ENCODE measurements at regions not wholly inside any gene's neighbourhood (a gene's known extent, or its start where the extent isn't known, plus 50 kb on each side); places are given as distances from the start of the nearest gene placed in this dataset.

GRCh38 chr21:36540700-36541099 lies 60.8 kb upstream of the CLDN14 start:
- BruUV-seq (replicated peaks): no TSS peak
- H3K9ac ChIP-seq (ENCODE audit: low read length): no peak overlapping the region
- no peaks in the 10 kb centered on the region for H3K9me2 ChIP-seq (replicated peaks; ENCODE audit: low read length)
- no peaks in the 10 kb centered on the region for H3K4me1 ChIP-seq (ENCODE audit: insufficient read depth, low read length)
- TF ChIP-seq EZH2phosphoT487 (IDR thresholded peaks at IDR 0.05; ENCODE audit: borderline replicate concordance, low read length) (no peak), EZH2 (IDR thresholded peaks at IDR 0.05; ENCODE audit: low read length, unreplicated experiment) (no peak)
- TF ChIP-seq, protein P1, sequence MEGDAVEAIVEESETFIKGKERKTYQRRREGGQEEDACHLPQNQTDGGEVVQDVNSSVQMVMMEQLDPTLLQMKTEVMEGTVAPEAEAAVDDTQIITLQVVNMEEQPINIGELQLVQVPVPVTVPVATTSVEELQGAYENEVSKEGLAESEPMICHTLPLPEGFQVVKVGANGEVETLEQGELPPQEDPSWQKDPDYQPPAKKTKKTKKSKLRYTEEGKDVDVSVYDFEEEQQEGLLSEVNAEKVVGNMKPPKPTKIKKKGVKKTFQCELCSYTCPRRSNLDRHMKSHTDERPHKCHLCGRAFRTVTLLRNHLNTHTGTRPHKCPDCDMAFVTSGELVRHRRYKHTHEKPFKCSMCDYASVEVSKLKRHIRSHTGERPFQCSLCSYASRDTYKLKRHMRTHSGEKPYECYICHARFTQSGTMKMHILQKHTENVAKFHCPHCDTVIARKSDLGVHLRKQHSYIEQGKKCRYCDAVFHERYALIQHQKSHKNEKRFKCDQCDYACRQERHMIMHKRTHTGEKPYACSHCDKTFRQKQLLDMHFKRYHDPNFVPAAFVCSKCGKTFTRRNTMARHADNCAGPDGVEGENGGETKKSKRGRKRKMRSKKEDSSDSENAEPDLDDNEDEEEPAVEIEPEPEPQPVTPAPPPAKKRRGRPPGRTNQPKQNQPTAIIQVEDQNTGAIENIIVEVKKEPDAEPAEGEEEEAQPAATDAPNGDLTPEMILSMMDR (conservative IDR thresholded peaks at IDR 0.05; ENCODE audit: low read depth, low read length): no peak
- H3K27ac ChIP-seq (ENCODE audit: low read length): no peak overlapping the region
- ATAC-seq (no peak), DNase-seq (no peak)
- no peak overlapping the region for H3K4me3 ChIP-seq (ENCODE audit: low read length)
- no peaks in the 10 kb centered on the region for H4K20me1 ChIP-seq (ENCODE audit: low read length)
- no peaks in the 10 kb centered on the region for H3F3A ChIP-seq (ENCODE audit: low read length, unreplicated experiment)
- no peak overlapping the region for H2AFZ ChIP-seq (ENCODE audit: low read length)
- ChIA-PET POLR2A (ENCODE audit: unreplicated experiment) (no interaction called here), CTCF (no interaction called here)
- H3K4me2 ChIP-seq (ENCODE audit: low read length): no peak overlapping the region
- no peaks in the 10 kb centered on the region for H3K27me3 ChIP-seq (ENCODE audit: low read length)
- intact Hi-C loops (cut with micrococcal nuclease): no loop called here
- H3K79me2 ChIP-seq (ENCODE audit: low read length): no peaks in the 10 kb centered on the region
- no peaks in the 10 kb centered on the region for H3K36me3 ChIP-seq (ENCODE audit: low read depth, low read length)
- H3K9me3 ChIP-seq (ENCODE audit: low read length): no peaks in the 10 kb centered on the region

- DNase-seq (no peak), ATAC-seq (no peak)
- intact Hi-C loops (cut with micrococcal nuclease): no loop called here
- H3K9ac ChIP-seq (ENCODE audit: low read length): no peak overlapping the region
- H3K4me1 ChIP-seq (ENCODE audit: insufficient read depth, low read length): no peaks in the 10 kb centered on the region
- H3K27me3 ChIP-seq (ENCODE audit: low read length): no peaks in the 10 kb centered on the region
- H3K4me3 ChIP-seq (ENCODE audit: low read length): no peak overlapping the region
- H3K9me3 ChIP-seq (ENCODE audit: low read length): no peaks in the 10 kb centered on the region
- TF ChIP-seq EZH2phosphoT487 (IDR thresholded peaks at IDR 0.05; ENCODE audit: borderline replicate concordance, low read length) (no peak), EZH2 (IDR thresholded peaks at IDR 0.05; ENCODE audit: low read length, unreplicated experiment) (no peak)
- TF ChIP-seq, protein P1 (conservative IDR thresholded peaks at IDR 0.05; ENCODE audit: low read depth, low read length): no peak
- CTCF ChIA-PET: no interaction called here
- H3F3A ChIP-seq (ENCODE audit: low read length, unreplicated experiment): no peaks in the 10 kb centered on the region
- no peaks in the 10 kb centered on the region for H4K20me1 ChIP-seq (ENCODE audit: low read length)
- no peaks in the 10 kb centered on the region for H3K79me2 ChIP-seq (ENCODE audit: low read length)
- H3K36me3 ChIP-seq (ENCODE audit: low read depth, low read length): no peaks in the 10 kb centered on the region
- H3K9me2 ChIP-seq (replicated peaks; ENCODE audit: low read length): no peaks in the 10 kb centered on the region
- no TSS peak for BruUV-seq (replicated peaks)
- no peak overlapping the region for H3K4me2 ChIP-seq (ENCODE audit: low read length)
- POLR2A ChIA-PET (ENCODE audit: unreplicated experiment): no interaction called here
- H2AFZ ChIP-seq (ENCODE audit: low read length): no peak overlapping the region
- H3K27ac ChIP-seq (ENCODE audit: low read length): no peak overlapping the region
These were observed 61.8 kb upstream of the CLDN14 start for GRCh38 chr21:36541721-36542139.

DNA sequence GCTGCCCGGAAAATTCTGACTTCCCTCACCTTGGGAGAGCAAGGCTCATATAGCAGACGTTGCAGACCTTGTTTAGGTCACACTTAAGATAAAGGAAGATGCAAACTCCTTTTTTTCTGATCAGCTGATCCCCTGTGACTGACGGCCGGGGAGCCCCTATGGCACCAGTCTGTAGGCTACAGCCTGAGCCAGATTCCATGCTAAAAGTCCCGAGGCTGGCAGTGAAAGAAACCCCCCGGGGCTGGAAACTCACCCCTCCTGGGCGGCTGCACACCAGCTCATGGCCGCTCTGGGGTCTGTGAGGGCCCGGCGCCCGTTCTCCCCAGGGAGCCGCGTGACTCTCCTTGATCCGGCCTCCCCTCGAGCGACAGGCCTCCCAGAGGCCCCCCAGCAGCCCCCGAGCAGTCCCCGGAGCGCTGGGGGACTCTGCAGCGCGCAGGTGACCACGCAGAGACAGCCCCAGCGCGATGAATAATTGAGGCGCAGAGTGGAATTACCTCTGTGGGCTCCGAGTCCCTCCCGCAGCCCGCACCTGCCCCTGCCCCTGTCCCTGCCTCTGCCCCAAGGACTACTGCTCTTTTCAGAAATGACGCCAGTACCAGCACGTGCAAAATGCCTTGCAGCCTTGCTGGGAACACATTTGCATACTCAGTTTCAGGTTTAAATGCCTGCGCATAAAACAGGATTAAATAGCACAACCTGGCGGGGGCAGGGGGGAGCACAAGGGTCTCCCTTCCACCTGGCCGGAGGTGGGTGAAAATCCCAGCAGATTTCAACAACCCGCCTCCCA lies 62.6 kb upstream of the CLDN14 start:
- H3K9me3 ChIP-seq (ENCODE audit: low read length): no peaks in the 10 kb centered on the region
- TF ChIP-seq EZH2phosphoT487 (IDR thresholded peaks at IDR 0.05; ENCODE audit: borderline replicate concordance, low read length): no peak
- no peak for TF ChIP-seq EZH2 (IDR thresholded peaks at IDR 0.05; ENCODE audit: low read length, unreplicated experiment)
- TF ChIP-seq, protein P1 (conservative IDR thresholded peaks at IDR 0.05; ENCODE audit: low read depth, low read length): 0 out of 2 replicates have a peak, but pooled peaks have one; percentile 15
- ChIA-PET POLR2A (ENCODE audit: unreplicated experiment) (no interaction called here), CTCF (no interaction called here)
- H4K20me1 ChIP-seq (ENCODE audit: low read length): no peaks in the 10 kb centered on the region
- no peaks in the 10 kb centered on the region for H3K9me2 ChIP-seq (replicated peaks; ENCODE audit: low read length)
- no peak overlapping the region for H3K9ac ChIP-seq (ENCODE audit: low read length)
- no peak overlapping the region for H3K4me3 ChIP-seq (ENCODE audit: low read length)
- H3F3A ChIP-seq (ENCODE audit: low read length, unreplicated experiment): no peaks in the 10 kb centered on the region
- no peaks in the 10 kb centered on the region for H3K4me1 ChIP-seq (ENCODE audit: insufficient read depth, low read length)
- H2AFZ ChIP-seq (ENCODE audit: low read length): no peak overlapping the region
- no peaks in the 10 kb centered on the region for H3K27me3 ChIP-seq (ENCODE audit: low read length)
- no peak for ATAC-seq
- DNase-seq: no peak
- no peak overlapping the region for H3K4me2 ChIP-seq (ENCODE audit: low read length)
- intact Hi-C loops (cut with micrococcal nuclease): no loop called here
- no TSS peak for BruUV-seq (replicated peaks)
- no peaks in the 10 kb centered on the region for H3K79me2 ChIP-seq (ENCODE audit: low read length)
- no peaks in the 10 kb centered on the region for H3K36me3 ChIP-seq (ENCODE audit: low read depth, low read length)
- H3K27ac ChIP-seq (ENCODE audit: low read length): no peak overlapping the region
